Left forelimb (tissue), 1 donor: ENCODE measurements at regions not wholly inside any gene's neighbourhood (a gene's known extent, or its start where the extent isn't known, plus 50 kb on each side); places are given as distances from the start of the nearest gene placed in this dataset.
"Not testable (repeated sequence)": the region's sequence is repeated elsewhere in the genome, so short reads cannot be mapped to it uniquely, and the experiment has no call there.

Experiments
- DNase-seq: peaks from one replicate; pipeline ENCODE4 v3.0.0-alpha.2; 2018; ENCODE audit warnings: low spot score

- DNase-seq, result no peak
These were observed 685.0 kb downstream of the CETN3 start for GRCh38 chr5:89724379-89725095.

GRCh38 chr5:89723907-89724306, 685.6 kb downstream of the CETN3 start:
- no peak for DNase-seq

GRCh38 chr5:89722538-89722937, 687.0 kb downstream of the CETN3 start:
- no peak for DNase-seq

GRCh38 chr5:89721931-89722330, 687.6 kb downstream of the CETN3 start:
- DNase-seq, result no peak

GRCh38 chr5:89721353-89721752, 688.2 kb downstream of the CETN3 start:
- DNase-seq, result no peak

- no peak for DNase-seq
These were observed 697.3 kb downstream of the CETN3 start for GRCh38 chr5:89712134-89712700.

- no peak for DNase-seq
These were observed 698.0 kb downstream of the CETN3 start for GRCh38 chr5:89711526-89711925.

GRCh38 chr5:89710006-89710405, 699.5 kb downstream of the CETN3 start:
- no peak for DNase-seq

GRCh38 chr5:89707891-89708290, 701.7 kb downstream of the CETN3 start:
- no peak for DNase-seq

- DNase-seq, result no peak
These were observed 702.8 kb downstream of the CETN3 start for GRCh38 chr5:89706731-89707130.

- no peak for DNase-seq
These were observed 705.7 kb downstream of the CETN3 start for GRCh38 chr5:89703817-89704216.

- DNase-seq, result no peak
These were observed 711.5 kb downstream of the CETN3 start for GRCh38 chr5:89698028-89698427.

- no peak for DNase-seq
These were observed 712.0 kb downstream of the CETN3 start for GRCh38 chr5:89697581-89697980.

- DNase-seq, result no peak
These were observed 714.2 kb downstream of the CETN3 start for GRCh38 chr5:89695371-89695770.

- DNase-seq, result no peak
These were observed 715.5 kb downstream of the CETN3 start for GRCh38 chr5:89694026-89694550.

- no peak for DNase-seq
These were observed 719.2 kb downstream of the CETN3 start for GRCh38 chr5:89690331-89690730.

GRCh38 chr5:89686081-89686765, 723.3 kb downstream of the CETN3 start:
- DNase-seq, result no peak

- DNase-seq, result no peak
These were observed 732.9 kb downstream of the CETN3 start for GRCh38 chr5:89676634-89677033.

- DNase-seq, result no peak
These were observed 736.5 kb downstream of the CETN3 start for GRCh38 chr5:89673019-89673418.

- DNase-seq, result no peak
These were observed 740.7 kb downstream of the CETN3 start for GRCh38 chr5:89668821-89669220.

GRCh38 chr5:89662499-89662898, 747.1 kb downstream of the CETN3 start:
- no peak for DNase-seq

GRCh38 chr5:89638871-89639270, 755.9 kb upstream of the MEF2C start:
- DNase-seq, result no peak

- not testable (repeated sequence) for DNase-seq
These were observed 751.2 kb upstream of the MEF2C start for GRCh38 chr5:89634176-89634575.
